Astrocyte of the spinal cord (primary cell): ENCODE measurements at regions not wholly inside any gene's neighbourhood (a gene's known extent, or its start where the extent isn't known, plus 50 kb on each side); places are given as distances from the start of the nearest gene placed in this dataset.

Experiments used
- DNase-seq: peaks from one replicate; pipeline ENCODE4 v3.0.0; 2011; ENCODE audit warnings: low read depth, low spot score
- H3K4me3 ChIP-seq: 2 replicates; pipeline ENCODE4 v1.5.1; 2011; ENCODE audit warnings: low read depth, mild to moderate bottlenecking, low read length, moderate library complexity
- in situ Hi-C: cut with HindIII; loops from 2 replicates; pipeline ENCODE4 v1.10.0; 2017; ENCODE audit warnings: low sequenced_read_pairs
- TF ChIP-seq, protein P1 (sequence below): IDR thresholded peaks from 2 replicates; pipeline ENCODE4 v1.5.1; 2012; ENCODE audit warnings: low read depth, mild to moderate bottlenecking, low read length, inconsistent platforms

- DNase-seq = no peak
- TF ChIP-seq, protein P1, sequence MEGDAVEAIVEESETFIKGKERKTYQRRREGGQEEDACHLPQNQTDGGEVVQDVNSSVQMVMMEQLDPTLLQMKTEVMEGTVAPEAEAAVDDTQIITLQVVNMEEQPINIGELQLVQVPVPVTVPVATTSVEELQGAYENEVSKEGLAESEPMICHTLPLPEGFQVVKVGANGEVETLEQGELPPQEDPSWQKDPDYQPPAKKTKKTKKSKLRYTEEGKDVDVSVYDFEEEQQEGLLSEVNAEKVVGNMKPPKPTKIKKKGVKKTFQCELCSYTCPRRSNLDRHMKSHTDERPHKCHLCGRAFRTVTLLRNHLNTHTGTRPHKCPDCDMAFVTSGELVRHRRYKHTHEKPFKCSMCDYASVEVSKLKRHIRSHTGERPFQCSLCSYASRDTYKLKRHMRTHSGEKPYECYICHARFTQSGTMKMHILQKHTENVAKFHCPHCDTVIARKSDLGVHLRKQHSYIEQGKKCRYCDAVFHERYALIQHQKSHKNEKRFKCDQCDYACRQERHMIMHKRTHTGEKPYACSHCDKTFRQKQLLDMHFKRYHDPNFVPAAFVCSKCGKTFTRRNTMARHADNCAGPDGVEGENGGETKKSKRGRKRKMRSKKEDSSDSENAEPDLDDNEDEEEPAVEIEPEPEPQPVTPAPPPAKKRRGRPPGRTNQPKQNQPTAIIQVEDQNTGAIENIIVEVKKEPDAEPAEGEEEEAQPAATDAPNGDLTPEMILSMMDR = no peak
- no peak overlapping the region for H3K4me3 ChIP-seq
- in situ Hi-C loops = no loop called here
These were observed 128.4 kb upstream of the STARD3NL start for GRCh38 chr7:38049679-38050078.

DNA sequence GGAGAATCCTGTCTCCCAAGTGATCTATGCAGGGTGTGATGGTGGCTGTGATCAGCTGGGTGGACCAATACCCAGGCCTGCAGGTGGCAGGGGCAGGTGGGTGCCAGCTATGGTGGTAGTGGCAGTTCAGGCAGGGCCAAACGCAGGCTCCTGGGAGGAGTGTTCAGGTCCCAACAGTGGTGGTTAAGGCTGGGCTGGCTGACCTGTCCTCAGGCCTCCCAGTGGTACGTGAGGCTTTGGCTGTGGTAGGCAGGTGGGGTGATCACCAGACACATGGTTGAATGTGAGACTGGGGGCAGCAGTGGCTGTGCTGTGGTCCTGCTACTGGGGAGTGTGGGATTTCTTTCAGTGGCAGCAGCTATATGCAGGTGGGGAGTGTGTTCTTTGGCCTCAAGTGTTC lies 126.7 kb upstream of the STARD3NL start:
- TF ChIP-seq, protein P1 = no peak
- in situ Hi-C loops = no loop called here
- no peak overlapping the region for H3K4me3 ChIP-seq
- DNase-seq = no peak

- TF ChIP-seq, protein P1 = no peak
- no peak for DNase-seq
- in situ Hi-C loops = no loop called here
- no peak overlapping the region for H3K4me3 ChIP-seq
These were observed 126.3 kb upstream of the STARD3NL start for GRCh38 chr7:38051786-38052185.

- TF ChIP-seq, protein P1 = no peak
- no peak for DNase-seq
- in situ Hi-C loops = no loop called here
- no peak overlapping the region for H3K4me3 ChIP-seq
These were observed 125.3 kb upstream of the STARD3NL start for GRCh38 chr7:38052786-38053185.

- TF ChIP-seq, protein P1 = no peak
- in situ Hi-C loops = no loop called here
- H3K4me3 ChIP-seq = no peak overlapping the region
- DNase-seq = no peak
These were observed 123.8 kb upstream of the STARD3NL start for GRCh38 chr7:38054199-38054598.

DNA sequence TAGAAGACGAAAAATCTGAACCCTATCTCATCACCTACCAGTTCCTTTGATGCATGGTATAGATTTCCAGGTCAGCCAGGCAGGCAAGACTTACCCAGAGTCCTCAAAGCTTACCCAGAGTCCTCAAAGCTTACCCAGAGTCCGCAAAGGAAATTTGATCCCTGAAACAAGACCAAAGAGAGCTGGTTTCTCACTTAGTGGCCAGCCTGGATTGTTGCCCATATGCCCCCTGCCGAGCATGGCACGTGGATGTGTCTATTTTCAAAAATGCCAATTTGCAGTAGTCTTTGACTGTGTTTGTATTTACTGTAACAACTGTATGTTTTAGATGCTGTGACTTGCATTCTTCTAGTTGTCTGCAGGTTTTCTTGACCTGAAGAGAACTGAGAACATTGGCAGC lies 120.2 kb upstream of the STARD3NL start:
- peak; percentile 30 for DNase-seq
- TF ChIP-seq, protein P1 = no peak
- in situ Hi-C loops = no loop called here
- H3K4me3 ChIP-seq = no peak overlapping the region

DNA sequence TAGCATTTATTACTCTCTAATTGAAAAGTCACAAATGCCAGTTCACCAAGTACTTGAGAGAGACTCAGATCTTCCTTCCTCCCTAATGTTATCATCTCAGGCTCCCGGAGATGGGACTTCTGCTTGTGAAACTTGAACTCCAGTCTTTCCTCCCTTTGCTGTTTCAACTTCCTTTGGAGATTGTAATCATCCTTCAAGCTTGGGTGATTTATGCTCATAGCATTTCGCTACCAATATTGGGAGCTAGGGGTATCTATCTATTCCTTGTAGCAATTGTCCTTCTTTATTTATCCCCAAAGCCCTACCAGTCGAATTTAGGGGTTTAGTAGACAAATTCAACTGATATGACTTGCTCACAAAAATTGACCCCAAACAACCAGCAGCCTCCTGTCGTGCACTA lies 117.9 kb upstream of the STARD3NL start:
- no peak for DNase-seq
- H3K4me3 ChIP-seq = no peak overlapping the region
- TF ChIP-seq, protein P1 = no peak
- in situ Hi-C loops = no loop called here
